Mammary epithelial cell (primary cell): ENCODE measurements at regions not wholly inside any gene's neighbourhood (a gene's known extent, or its start where the extent isn't known, plus 50 kb on each side); places are given as distances from the start of the nearest gene placed in this dataset.

Source experiments
- CTCF ChIP-seq, 2 donors: IDR thresholded peaks in 1 of 2; conservative IDR thresholded peaks in 1 of 2; 2 replicates each; pipeline ENCODE4 v1.5.1; 2011 to 2012; ENCODE audit warnings: inconsistent platforms in 2 of 2, low read length in 2 of 2, mild to moderate bottlenecking in 2 of 2, control low read depth in 1 of 2, low read depth in 1 of 2; ENCODE audit not compliant: insufficient read depth in 1 of 2; ENCODE audit errors: extremely low read depth in 1 of 2
- EZH2 ChIP-seq: IDR thresholded peaks from 2 replicates; pipeline ENCODE4 v1.6.1; 2012; ENCODE audit warnings: low read length, inconsistent platforms, borderline replicate concordance

GRCh38 chr20:52565614-52566013 is 374.0 kb upstream of the ZFP64 start:
- TF ChIP-seq CTCF (conservative IDR thresholded peaks at IDR 0.05 in 1 of 2, IDR thresholded peaks at IDR 0.05 in 1 of 2; ENCODE audit: extremely low read depth in 1 of 2, insufficient read depth in 1 of 2, low read depth in 1 of 2, low read length in 2 of 2) (no peak), EZH2 (no peak)
